Endothelial cell of umbilical vein (primary cell): ENCODE measurements at regions not wholly inside any gene's neighbourhood (a gene's known extent, or its start where the extent isn't known, plus 50 kb on each side); places are given as distances from the start of the nearest gene placed in this dataset.

Experiments used
- BruUV-seq: library from RNA; stranded (reverse); fragments of 400-500 nt; replicated peaks from 2 replicates; lab custom pipeline; 2021; lab: Mats Ljungman, UMichigan
- CTCF ChIA-PET: fragments of 300-600, 350-600 bp; sonication (Branson Sonifier 250); formaldehyde crosslinking; loops from one replicate; lab custom pipeline; 2021; ENCODE audit warnings: antibody characterized with exemption, inconsistent platforms; lab: Charles Lee
- POLR2A ChIA-PET: fragments of 300-600, 350-600 bp; sonication (Branson Sonifier 250); formaldehyde crosslinking; loops from one replicate; lab custom pipeline; 2021; ENCODE audit warnings: antibody characterized with exemption, inconsistent platforms; lab: Charles Lee
- DNase-seq: peaks from one replicate; pipeline ENCODE4 v3.0.0-alpha.2; 2011; ENCODE audit warnings: low read depth, low spot score
- FAIRE-seq: peaks from 2 replicates; lab custom pipeline; 2011; peaks lifted over from hg19 to GRCh38; lab: Jason Lieb, UNC
- H2AFZ ChIP-seq: 2 replicates; pipeline ENCODE4 v1.6.0; 2012; ENCODE audit warnings: low read depth, low read length, control low read depth, inconsistent platforms
- H3K27ac ChIP-seq: 2 replicates; pipeline ENCODE4 v1.5.1; 2011; ENCODE audit warnings: low read depth, mild to moderate bottlenecking, control low read depth, low read length, moderate library complexity; ENCODE audit not compliant: insufficient read depth
- H3K27me3 ChIP-seq, 2 experiments: 2 replicates each; pipeline versions ENCODE4 v1.6.0 to v1.6.1; 2011; ENCODE audit warnings: low read length in 2 of 2, mixed read lengths in 1 of 2; ENCODE audit not compliant: control insufficient read depth in 2 of 2, insufficient read depth in 2 of 2
- H3K36me3 ChIP-seq, 2 experiments: 2 replicates in 1 of 2; 3 replicates in 1 of 2; pipeline ENCODE4 v1.5.1; 2011; ENCODE audit warnings: low read length in 2 of 2, mild to moderate bottlenecking in 1 of 2, moderate library complexity in 1 of 2; ENCODE audit not compliant: control insufficient read depth in 2 of 2, insufficient read depth in 2 of 2; ENCODE audit errors: extremely low read depth in 1 of 2
- H3K4me1 ChIP-seq: 3 replicates; pipeline ENCODE4 v1.5.1; 2011; ENCODE audit warnings: mild to moderate bottlenecking, low read length; ENCODE audit not compliant: control insufficient read depth, insufficient read depth; ENCODE audit errors: extremely low read depth
- H3K4me2 ChIP-seq: 2 replicates; pipeline ENCODE4 v1.6.1; 2011; ENCODE audit warnings: low read length, control low read depth, mixed read lengths; ENCODE audit not compliant: insufficient read depth
- H3K4me3 ChIP-seq, 3 experiments: fragments of 200-600 bp in 1 of 3; sonication (generic), shearing (Covaris generic) in 1 of 3; replicated peaks in 1 of 3; 2 replicates each; pipeline ENCODE4 v1.5.1; 2011 to 2016; ENCODE audit warnings: control low read depth in 3 of 3, low read length in 3 of 3, mild to moderate bottlenecking in 2 of 3, inconsistent platforms in 1 of 3, low read depth in 1 of 3, moderate library complexity in 1 of 3; ENCODE audit not compliant: insufficient read depth in 1 of 3
- H3K79me2 ChIP-seq: 2 replicates; pipeline ENCODE4 v1.6.0; 2012; ENCODE audit warnings: low read length, inconsistent platforms; ENCODE audit not compliant: control insufficient read depth, insufficient read depth
- H3K9ac ChIP-seq: replicated peaks from 2 replicates; pipeline ENCODE3; 2011; ENCODE audit warnings: low read length, control low read depth; ENCODE audit not compliant: insufficient read depth; ENCODE audit errors: extremely low read depth
- H3K9me1 ChIP-seq: replicated peaks from 3 replicates; pipeline ENCODE4 v1.6.0; 2011; ENCODE audit warnings: mild to moderate bottlenecking, low read length; ENCODE audit not compliant: control insufficient read depth, insufficient read depth; ENCODE audit errors: extremely low read depth
- H3K9me3 ChIP-seq: replicated peaks from 2 replicates; pipeline ENCODE4 v1.5.1; 2012; ENCODE audit warnings: low read length, inconsistent platforms; ENCODE audit not compliant: control insufficient read depth, insufficient read depth
- H4K20me1 ChIP-seq: replicated peaks from 2 replicates; pipeline ENCODE3; 2011; ENCODE audit warnings: mild to moderate bottlenecking, low read length; ENCODE audit not compliant: control insufficient read depth, insufficient read depth; ENCODE audit errors: extremely low read depth
- CTCF ChIP-seq, 2 donors: IDR thresholded peaks; 1 replicate in 1 of 2; 2 replicates in 1 of 2; pipeline ENCODE4 v1.5.1; 2011; ENCODE audit warnings: low read length in 2 of 2, mild to moderate bottlenecking in 2 of 2, moderate library complexity in 2 of 2, control low read depth in 1 of 2, inconsistent platforms in 1 of 2, low read depth in 1 of 2; ENCODE audit not compliant: insufficient read depth in 1 of 2; ENCODE audit errors: extremely low read depth in 1 of 2
- EZH2 ChIP-seq: IDR thresholded peaks from 2 replicates; pipeline ENCODE4 v1.6.1; 2012; ENCODE audit warnings: borderline replicate concordance, low read depth, mild to moderate bottlenecking, moderate library complexity, low read length, inconsistent platforms; ENCODE audit not compliant: severe bottlenecking
- GATA2 ChIP-seq: IDR thresholded peaks from 2 replicates; pipeline ENCODE4 v1.7.0; 2011; ENCODE audit warnings: low read depth, mild to moderate bottlenecking, moderate library complexity, mixed read lengths, low read length; ENCODE audit not compliant: insufficient read length, insufficient read depth
- JUN ChIP-seq: IDR thresholded peaks from 2 replicates; pipeline ENCODE4 v1.6.1; 2011; ENCODE audit warnings: borderline replicate concordance, low read depth; ENCODE audit not compliant: insufficient read length, insufficient read depth
- MAX ChIP-seq: IDR thresholded peaks from 2 replicates; pipeline ENCODE4 v1.6.1; 2011; ENCODE audit not compliant: insufficient read depth, insufficient read length
- MYC ChIP-seq: IDR thresholded peaks from one replicate; pipeline ENCODE4 v1.6.1; 2011; ENCODE audit warnings: mild to moderate bottlenecking, low read depth, low read length
- POLR2A ChIP-seq: IDR thresholded peaks from 2 replicates; pipeline ENCODE4 v1.6.1; 2012; ENCODE audit warnings: low read depth, mild to moderate bottlenecking, control low read depth, low read length
- POLR2AphosphoS5 ChIP-seq: IDR thresholded peaks from 2 replicates; pipeline ENCODE4 v1.6.1; 2012; ENCODE audit warnings: low read depth, mild to moderate bottlenecking, control low read depth, low read length, moderate library complexity; ENCODE audit not compliant: insufficient read depth
- dilution Hi-C: fragments of 300-500 bp; cut with MboI; formaldehyde crosslinking; loops from one replicate; pipeline ENCODE4 v1.15.0; 2019; ENCODE audit warnings: low sequenced_read_pairs; ENCODE audit not compliant: extremely low pct_ligation_motif_present
- intact Hi-C: fragments of 100-400 bp; cut with micrococcal nuclease; formaldehyde crosslinking; loops from one replicate; pipeline ENCODE4 v1.10.0; 2022

- CTCF ChIA-PET, result no interaction called here
- FAIRE-seq, result no peak
- no peak for DNase-seq
- Histone ChIP-seq H3K4me2 (no peak overlapping the region), H3K9me3 (no peaks in the 10 kb centered on the region), H3K36me3 (no peaks in the 10 kb centered on the region), H3K4me3 (no peak overlapping the region), H3K79me2 (no peaks in the 10 kb centered on the region), H3K27me3 (no peaks in the 10 kb centered on the region), H4K20me1 (no peaks in the 10 kb centered on the region), H3K27ac (no peak overlapping the region), H3K4me1 (no peaks in the 10 kb centered on the region), H2AFZ (no peak overlapping the region), H3K9me1 (no peaks in the 10 kb centered on the region), H3K9ac (no peak overlapping the region)
- dilution Hi-C loops (no loop called here), intact Hi-C loops (no loop called here)
- POLR2A ChIA-PET, result no interaction called here
- BruUV-seq, result no TSS peak
- TF ChIP-seq MYC (no peak), CTCF (IDR thresholded peaks at IDR 0.05; ENCODE audit: extremely low read depth in 1 of 2, insufficient read depth in 1 of 2, low read depth in 1 of 2, low read length in 2 of 2) (no peak), MAX (no peak), GATA2 (no peak), POLR2AphosphoS5 (no peak), EZH2 (no peak), POLR2A (no peak)
Measured at GRCh38 chr16:56140645-56141044, 50.6 kb upstream of the GNAO1 start.

GRCh38 chr16:56137269-56137668 lies 54.0 kb upstream of the GNAO1 start:
- Histone ChIP-seq H3K27me3 (no peaks in the 10 kb centered on the region), H3K36me3 (no peaks in the 10 kb centered on the region), H3K4me2 (no peak overlapping the region), H3K9me3 (no peaks in the 10 kb centered on the region), H3K4me1 (no peaks in the 10 kb centered on the region), H4K20me1 (no peaks in the 10 kb centered on the region), H2AFZ (no peak overlapping the region), H3K4me3 (no peak overlapping the region), H3K27ac (no peak overlapping the region), H3K9ac (no peak overlapping the region), H3K9me1 (no peaks in the 10 kb centered on the region), H3K79me2 (no peaks in the 10 kb centered on the region)
- no peak for TF ChIP-seq JUN
- dilution Hi-C loops (no loop called here), intact Hi-C loops (no loop called here)
- DNase-seq (no peak), FAIRE-seq (no peak)
- POLR2A ChIA-PET, result no interaction called here
- CTCF ChIA-PET, result no interaction called here
- BruUV-seq, result no TSS peak
